Cardiac fibroblast (primary cell): ENCODE measurements at regions not wholly inside any gene's neighbourhood (a gene's known extent, or its start where the extent isn't known, plus 50 kb on each side); places are given as distances from the start of the nearest gene placed in this dataset.

Experiments used
- DNase-seq, 2 donors: peaks; one replicate each; pipeline versions ENCODE4 v3.0.0 to v3.0.0-alpha.2; 2010; ENCODE audit warnings: low read depth in 2 of 2
- H3K4me3 ChIP-seq, 2 donors: replicated peaks in 1 of 2; 1 replicate in 1 of 2; 2 replicates in 1 of 2; pipeline ENCODE4 v1.5.1; 2011; ENCODE audit warnings: low read depth in 2 of 2, low read length in 2 of 2, mild to moderate bottlenecking in 2 of 2, moderate library complexity in 1 of 2
- CTCF ChIP-seq: IDR thresholded peaks from one replicate; pipeline ENCODE4 v1.5.1; 2011; ENCODE audit warnings: low read depth, mild to moderate bottlenecking, low read length, inconsistent platforms

- no peak overlapping the region for H3K4me3 ChIP-seq
- DNase-seq = no peak
- no peak for TF ChIP-seq CTCF
Observed at GRCh38 chr4:130573742-130574141, 1477.8 kb downstream of the C4orf33 start.

- no peak for TF ChIP-seq CTCF
- no peak for DNase-seq
Observed at GRCh38 chr4:130574215-130574614, 1478.3 kb downstream of the C4orf33 start.

GRCh38 chr4:130576218-130576617, 1480.3 kb downstream of the C4orf33 start:
- no peak for TF ChIP-seq CTCF
- no peak for DNase-seq
- H3K4me3 ChIP-seq = no peak overlapping the region

More at GRCh38 chr4:130574215-130574614, 1478.3 kb downstream of the C4orf33 start:
- no peak overlapping the region for H3K4me3 ChIP-seq

GRCh38 chr4:130591091-130591490, 1495.1 kb downstream of the C4orf33 start:
- TF ChIP-seq CTCF = no peak
- H3K4me3 ChIP-seq = no peak overlapping the region

GRCh38 chr4:130600706-130601105, 1504.8 kb downstream of the C4orf33 start:
- no peak for TF ChIP-seq CTCF
- H3K4me3 ChIP-seq = no peak overlapping the region
- DNase-seq = no peak

More at GRCh38 chr4:130591091-130591490, 1495.1 kb downstream of the C4orf33 start:
- DNase-seq = no peak

- no peak for DNase-seq
- no peak for TF ChIP-seq CTCF
- no peak overlapping the region for H3K4me3 ChIP-seq
Observed at GRCh38 chr4:130603043-130603442, 1507.1 kb downstream of the C4orf33 start.

- no peak for TF ChIP-seq CTCF
- DNase-seq = no peak
- H3K4me3 ChIP-seq = no peak overlapping the region
Observed at GRCh38 chr4:130608121-130608520, 1512.2 kb downstream of the C4orf33 start.
